ENCODE measurements at regions not wholly inside any gene's neighbourhood (a gene's known extent, or its start where the extent isn't known, plus 50 kb on each side); places are given as distances from the start of the nearest gene placed in this dataset.

- Histone ChIP-seq H3K9me3 (ENCODE audit: control insufficient read depth, insufficient read depth, low read length) (no peaks in the 10 kb centered on the region), H3K27ac (ENCODE audit: low read length) (no peak overlapping the region), H3K27me3 (ENCODE audit: control insufficient read depth, insufficient read depth, low read length) (no peaks in the 10 kb centered on the region), H3K4me3 (ENCODE audit: low read length) (no peak overlapping the region), H3K36me3 (ENCODE audit: control insufficient read depth, insufficient read depth, low read length) (no peaks in the 10 kb centered on the region), H3K4me1 (ENCODE audit: control insufficient read depth, insufficient read depth, low read length) (peaks cover 2% of the 10 kb centered on the region; the same call in 1 of the 2 replicates)
- WGBS (ENCODE audit: insufficient coverage, insufficient read length): no CpG with 5 or more reads among the region's 4 CpGs
- DNase-seq (ENCODE audit: low read depth, low spot score): no peak
These were observed 120.0 kb upstream of the SCN7A start for GRCh38 chr2:166614029-166614428.

- H3K4me1 ChIP-seq (ENCODE audit: control insufficient read depth, insufficient read depth, low read length): peaks cover 4% of the 10 kb centered on the region
These were observed 119.2 kb upstream of the SCN7A start for GRCh38 chr2:166613226-166613625.

GRCh38 chr2:166612214-166612613 is 118.2 kb upstream of the SCN7A start:
- peaks cover 4% of the 10 kb centered on the region for H3K4me1 ChIP-seq (ENCODE audit: control insufficient read depth, insufficient read depth, low read length)
- WGBS (ENCODE audit: insufficient coverage, insufficient read length): no CpG with 5 or more reads among the region's 6 CpGs
- DNase-seq (ENCODE audit: low read depth, low spot score): no peak
- no peak overlapping the region for H3K4me3 ChIP-seq (ENCODE audit: low read length)
- H3K27me3 ChIP-seq (ENCODE audit: control insufficient read depth, insufficient read depth, low read length): no peaks in the 10 kb centered on the region
- no peaks in the 10 kb centered on the region for H3K36me3 ChIP-seq (ENCODE audit: control insufficient read depth, insufficient read depth, low read length)
- no peaks in the 10 kb centered on the region for H3K9me3 ChIP-seq (ENCODE audit: control insufficient read depth, insufficient read depth, low read length)
- no peak overlapping the region for H3K27ac ChIP-seq (ENCODE audit: low read length)

More at GRCh38 chr2:166613226-166613625, 119.2 kb upstream of the SCN7A start:
- no peak for DNase-seq (ENCODE audit: low read depth, low spot score)
- Histone ChIP-seq H3K9me3 (ENCODE audit: control insufficient read depth, insufficient read depth, low read length) (no peaks in the 10 kb centered on the region), H3K4me3 (ENCODE audit: low read length) (no peak overlapping the region), H3K36me3 (ENCODE audit: control insufficient read depth, insufficient read depth, low read length) (no peaks in the 10 kb centered on the region), H3K27me3 (ENCODE audit: control insufficient read depth, insufficient read depth, low read length) (no peaks in the 10 kb centered on the region), H3K27ac (ENCODE audit: low read length) (no peak overlapping the region)
- no CpG with 5 or more reads among the region's 1 CpG for WGBS (ENCODE audit: insufficient coverage, insufficient read length)

- H3K4me3 ChIP-seq (ENCODE audit: low read length): no peak overlapping the region
- WGBS (ENCODE audit: insufficient coverage, insufficient read length): no CpG with 5 or more reads among the region's 5 CpGs
- H3K27me3 ChIP-seq (ENCODE audit: control insufficient read depth, insufficient read depth, low read length): no peaks in the 10 kb centered on the region
- H3K4me1 ChIP-seq (ENCODE audit: control insufficient read depth, insufficient read depth, low read length): peaks cover 4% of the 10 kb centered on the region
- no peak for DNase-seq (ENCODE audit: low read depth, low spot score)
- no peak overlapping the region for H3K27ac ChIP-seq (ENCODE audit: low read length)
- H3K36me3 ChIP-seq (ENCODE audit: control insufficient read depth, insufficient read depth, low read length): no peaks in the 10 kb centered on the region
- H3K9me3 ChIP-seq (ENCODE audit: control insufficient read depth, insufficient read depth, low read length): no peaks in the 10 kb centered on the region
These were observed 116.9 kb upstream of the SCN7A start for GRCh38 chr2:166610913-166611305.

GRCh38 chr2:166610180-166610912 is 116.3 kb upstream of the SCN7A start:
- DNase-seq (ENCODE audit: low read depth, low spot score): no peak
- Histone ChIP-seq H3K27me3 (ENCODE audit: control insufficient read depth, insufficient read depth, low read length) (no peaks in the 10 kb centered on the region), H3K4me1 (ENCODE audit: control insufficient read depth, insufficient read depth, low read length) (peaks cover 4% of the 10 kb centered on the region), H3K27ac (ENCODE audit: low read length) (no peak overlapping the region), H3K36me3 (ENCODE audit: control insufficient read depth, insufficient read depth, low read length) (no peaks in the 10 kb centered on the region), H3K9me3 (ENCODE audit: control insufficient read depth, insufficient read depth, low read length) (no peaks in the 10 kb centered on the region), H3K4me3 (ENCODE audit: low read length) (no peak overlapping the region)
- no CpG with 5 or more reads among the region's 28 CpGs for WGBS (ENCODE audit: insufficient coverage, insufficient read length)

GRCh38 chr2:166609183-166609959 is 115.3 kb upstream of the SCN7A start:
- no CpG with 5 or more reads among the region's 24 CpGs for WGBS (ENCODE audit: insufficient coverage, insufficient read length)
- Histone ChIP-seq H3K4me1 (ENCODE audit: control insufficient read depth, insufficient read depth, low read length) (peaks cover 4% of the 10 kb centered on the region), H3K9me3 (ENCODE audit: control insufficient read depth, insufficient read depth, low read length) (no peaks in the 10 kb centered on the region), H3K27ac (ENCODE audit: low read length) (no peak overlapping the region), H3K4me3 (ENCODE audit: low read length) (no peak overlapping the region), H3K36me3 (ENCODE audit: control insufficient read depth, insufficient read depth, low read length) (no peaks in the 10 kb centered on the region), H3K27me3 (ENCODE audit: control insufficient read depth, insufficient read depth, low read length) (no peaks in the 10 kb centered on the region)
- DNase-seq (ENCODE audit: low read depth, low spot score): no peak

- no peak for DNase-seq (ENCODE audit: low read depth, low spot score)
- Histone ChIP-seq H3K9me3 (ENCODE audit: control insufficient read depth, insufficient read depth, low read length) (no peaks in the 10 kb centered on the region), H3K27ac (ENCODE audit: low read length) (no peak overlapping the region), H3K27me3 (ENCODE audit: control insufficient read depth, insufficient read depth, low read length) (no peaks in the 10 kb centered on the region), H3K36me3 (ENCODE audit: control insufficient read depth, insufficient read depth, low read length) (no peaks in the 10 kb centered on the region), H3K4me1 (ENCODE audit: control insufficient read depth, insufficient read depth, low read length) (peaks cover 4% of the 10 kb centered on the region), H3K4me3 (ENCODE audit: low read length) (no peak overlapping the region)
- no CpG with 5 or more reads among the region's 2 CpGs for WGBS (ENCODE audit: insufficient coverage, insufficient read length)
These were observed 113.8 kb upstream of the SCN7A start for GRCh38 chr2:166607880-166608279.

- no peaks in the 10 kb centered on the region for H3K4me1 ChIP-seq (ENCODE audit: control insufficient read depth, insufficient read depth, low read length)
- H3K4me3 ChIP-seq (ENCODE audit: low read length): no peak overlapping the region
- H3K36me3 ChIP-seq (ENCODE audit: control insufficient read depth, insufficient read depth, low read length): no peaks in the 10 kb centered on the region
- no peak overlapping the region for H3K27ac ChIP-seq (ENCODE audit: low read length)
- no peaks in the 10 kb centered on the region for H3K27me3 ChIP-seq (ENCODE audit: control insufficient read depth, insufficient read depth, low read length)
- no peak for DNase-seq (ENCODE audit: low read depth, low spot score)
- no CpG with 5 or more reads among the region's 1 CpG for WGBS (ENCODE audit: insufficient coverage, insufficient read length)
- H3K9me3 ChIP-seq (ENCODE audit: control insufficient read depth, insufficient read depth, low read length): no peaks in the 10 kb centered on the region
These were observed 99.4 kb upstream of the SCN7A start for GRCh38 chr2:166593403-166593802.

- no CpG with 5 or more reads among the region's 3 CpGs for WGBS (ENCODE audit: insufficient coverage, insufficient read length)
- Histone ChIP-seq H3K36me3 (ENCODE audit: control insufficient read depth, insufficient read depth, low read length) (no peaks in the 10 kb centered on the region), H3K27me3 (ENCODE audit: control insufficient read depth, insufficient read depth, low read length) (no peaks in the 10 kb centered on the region), H3K4me1 (ENCODE audit: control insufficient read depth, insufficient read depth, low read length) (no peaks in the 10 kb centered on the region), H3K9me3 (ENCODE audit: control insufficient read depth, insufficient read depth, low read length) (no peaks in the 10 kb centered on the region), H3K27ac (ENCODE audit: low read length) (no peak overlapping the region), H3K4me3 (ENCODE audit: low read length) (no peak overlapping the region)
- no peak for DNase-seq (ENCODE audit: low read depth, low spot score)
These were observed 98.7 kb upstream of the SCN7A start for GRCh38 chr2:166592750-166593149.

GRCh38 chr2:166591226-166591625 is 97.2 kb upstream of the SCN7A start:
- H3K9me3 ChIP-seq (ENCODE audit: control insufficient read depth, insufficient read depth, low read length): no peaks in the 10 kb centered on the region
- no peaks in the 10 kb centered on the region for H3K4me1 ChIP-seq (ENCODE audit: control insufficient read depth, insufficient read depth, low read length)
- no peaks in the 10 kb centered on the region for H3K36me3 ChIP-seq (ENCODE audit: control insufficient read depth, insufficient read depth, low read length)
- H3K27me3 ChIP-seq (ENCODE audit: control insufficient read depth, insufficient read depth, low read length): no peaks in the 10 kb centered on the region
- H3K4me3 ChIP-seq (ENCODE audit: low read length): no peak overlapping the region
- no peak overlapping the region for H3K27ac ChIP-seq (ENCODE audit: low read length)
- DNase-seq (ENCODE audit: low read depth, low spot score): no peak
- WGBS (ENCODE audit: insufficient coverage, insufficient read length): no CpG with 5 or more reads among the region's 1 CpG
